NB4 (cell line): ENCODE measurements at regions not wholly inside any gene's neighbourhood (a gene's known extent, or its start where the extent isn't known, plus 50 kb on each side); places are given as distances from the start of the nearest gene placed in this dataset.

Experiments
- POLR2A ChIP-seq: IDR thresholded peaks from 2 replicates; pipeline ENCODE4 v1.6.1; 2011; ENCODE audit warnings: mild to moderate bottlenecking; ENCODE audit not compliant: insufficient read length; ENCODE audit errors: extremely low read depth
- TF ChIP-seq, protein P1 (sequence below): IDR thresholded peaks from one replicate; pipeline ENCODE4 v1.5.1; 2012; ENCODE audit warnings: low read depth, low read length
- TF ChIP-seq, protein P2 (sequence below): IDR thresholded peaks from 2 replicates; pipeline ENCODE4 v1.6.1; 2011; ENCODE audit warnings: low read depth, low read length

DNA sequence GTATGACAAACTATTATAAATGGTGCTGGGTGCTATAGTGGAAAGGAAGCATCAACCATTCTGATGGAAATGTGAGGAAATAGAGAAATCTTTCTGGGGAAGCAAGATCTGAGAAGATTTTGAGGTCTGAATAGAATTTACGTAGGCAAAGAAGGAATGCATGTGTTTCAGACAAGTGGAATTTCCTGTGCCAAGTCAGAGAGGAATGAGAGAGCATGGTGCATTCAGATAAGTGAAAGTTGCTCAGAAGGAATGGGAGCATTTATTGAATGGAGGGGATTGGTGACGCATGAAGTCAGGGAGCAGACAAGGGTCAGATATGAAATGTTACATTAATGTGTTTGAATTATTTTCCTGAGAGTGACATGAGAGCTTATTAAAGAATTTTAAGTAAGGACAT lies 725.5 kb downstream of the METTL15 start:
- TF ChIP-seq, protein P1, sequence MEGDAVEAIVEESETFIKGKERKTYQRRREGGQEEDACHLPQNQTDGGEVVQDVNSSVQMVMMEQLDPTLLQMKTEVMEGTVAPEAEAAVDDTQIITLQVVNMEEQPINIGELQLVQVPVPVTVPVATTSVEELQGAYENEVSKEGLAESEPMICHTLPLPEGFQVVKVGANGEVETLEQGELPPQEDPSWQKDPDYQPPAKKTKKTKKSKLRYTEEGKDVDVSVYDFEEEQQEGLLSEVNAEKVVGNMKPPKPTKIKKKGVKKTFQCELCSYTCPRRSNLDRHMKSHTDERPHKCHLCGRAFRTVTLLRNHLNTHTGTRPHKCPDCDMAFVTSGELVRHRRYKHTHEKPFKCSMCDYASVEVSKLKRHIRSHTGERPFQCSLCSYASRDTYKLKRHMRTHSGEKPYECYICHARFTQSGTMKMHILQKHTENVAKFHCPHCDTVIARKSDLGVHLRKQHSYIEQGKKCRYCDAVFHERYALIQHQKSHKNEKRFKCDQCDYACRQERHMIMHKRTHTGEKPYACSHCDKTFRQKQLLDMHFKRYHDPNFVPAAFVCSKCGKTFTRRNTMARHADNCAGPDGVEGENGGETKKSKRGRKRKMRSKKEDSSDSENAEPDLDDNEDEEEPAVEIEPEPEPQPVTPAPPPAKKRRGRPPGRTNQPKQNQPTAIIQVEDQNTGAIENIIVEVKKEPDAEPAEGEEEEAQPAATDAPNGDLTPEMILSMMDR: no peak
- TF ChIP-seq POLR2A: no peak
- TF ChIP-seq, protein P2, sequence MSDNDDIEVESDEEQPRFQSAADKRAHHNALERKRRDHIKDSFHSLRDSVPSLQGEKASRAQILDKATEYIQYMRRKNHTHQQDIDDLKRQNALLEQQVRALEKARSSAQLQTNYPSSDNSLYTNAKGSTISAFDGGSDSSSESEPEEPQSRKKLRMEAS: no peak
